SKM-1 treated with dmso at 0.1 percent for 144 hours (cell line): ENCODE measurements at regions not wholly inside any gene's neighbourhood (a gene's known extent, or its start where the extent isn't known, plus 50 kb on each side); places are given as distances from the start of the nearest gene placed in this dataset.
A peak's percentile ranks its signal among the peaks of the same experiment; 100 is the strongest.

Experiments
- DNase-seq: peaks from one replicate; lab custom pipeline; 2025; ENCODE audit not compliant: unreplicated experiment; lab: John Stamatoyannopoulos, UW

DNA sequence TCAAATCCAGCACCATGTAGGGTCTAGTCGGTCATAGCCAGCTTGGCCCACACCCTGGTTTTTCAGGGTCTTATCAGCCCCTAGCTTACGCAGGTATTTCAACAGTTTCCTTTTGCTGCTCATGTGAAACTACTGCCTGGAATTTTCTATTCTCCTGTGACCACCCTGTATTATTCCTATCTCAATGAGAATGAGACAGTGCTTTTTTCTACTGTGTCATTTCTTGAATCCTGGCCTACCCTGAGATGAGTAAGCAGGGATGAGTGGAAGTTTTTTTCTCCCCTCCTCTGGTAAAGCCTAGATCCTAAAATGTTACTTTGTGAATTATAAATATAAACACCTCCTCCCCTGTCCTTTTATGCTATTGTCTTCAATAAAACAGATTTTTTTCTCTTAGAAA, 62.7 kb upstream of the ARID2 start:
- DNase-seq = no peak

DNA sequence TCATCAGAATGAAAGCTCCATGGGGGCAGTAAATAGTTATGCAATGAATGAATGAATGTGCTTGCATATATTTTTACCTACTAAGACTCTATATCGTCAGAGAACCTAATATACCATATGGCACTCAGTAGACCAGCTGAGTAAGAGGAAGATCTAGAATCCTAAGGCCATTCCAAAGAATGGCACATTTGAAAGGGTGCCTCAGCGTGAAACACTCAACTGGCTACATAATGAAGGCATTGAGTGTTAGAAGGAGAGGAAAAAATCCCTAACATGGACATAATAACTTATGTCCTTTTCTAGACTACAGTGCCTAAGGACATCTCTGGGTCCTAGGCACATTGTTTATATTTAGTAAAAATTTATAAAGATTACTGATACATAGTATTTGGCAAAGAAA, 61.7 kb upstream of the ARID2 start:
- DNase-seq = no peak

DNA sequence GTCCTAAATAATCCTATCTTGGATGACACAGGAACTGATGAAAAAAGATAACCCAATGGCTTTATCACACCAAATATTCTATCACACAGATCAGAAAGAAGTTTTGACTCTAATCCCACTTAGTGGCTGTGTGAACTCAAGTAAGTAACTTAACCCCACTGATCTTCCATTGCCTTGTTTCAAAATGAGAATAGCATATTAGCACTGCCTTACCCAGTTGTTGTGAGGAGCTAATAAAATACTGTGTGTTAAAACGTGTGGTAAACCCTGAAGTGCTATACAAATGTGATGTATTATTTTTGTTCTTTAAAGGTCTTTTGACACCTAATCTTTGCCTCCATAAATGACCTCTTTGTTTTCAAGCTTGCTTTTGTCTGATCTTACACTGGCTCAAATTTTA, 60.9 kb upstream of the ARID2 start:
- DNase-seq = no peak

DNA sequence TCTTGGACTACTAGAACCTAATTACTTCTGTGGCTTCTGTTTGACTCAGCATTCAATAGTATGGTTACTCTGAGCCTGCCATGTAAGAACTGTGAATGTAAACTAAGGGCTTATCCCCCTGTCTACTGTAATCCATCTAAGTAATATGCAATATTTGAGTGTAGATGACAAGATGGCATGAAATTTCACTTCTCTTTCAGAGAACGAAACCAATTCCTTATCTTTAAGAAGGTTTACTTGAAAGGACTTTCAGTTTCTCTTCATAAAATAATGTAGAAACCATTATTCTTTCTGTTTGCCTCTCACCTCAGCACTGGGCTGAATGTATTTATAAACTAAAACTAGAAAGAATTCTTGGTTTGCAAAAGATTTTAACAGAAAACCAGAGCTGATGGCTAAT, 60.4 kb upstream of the ARID2 start:
- no peak for DNase-seq

DNA sequence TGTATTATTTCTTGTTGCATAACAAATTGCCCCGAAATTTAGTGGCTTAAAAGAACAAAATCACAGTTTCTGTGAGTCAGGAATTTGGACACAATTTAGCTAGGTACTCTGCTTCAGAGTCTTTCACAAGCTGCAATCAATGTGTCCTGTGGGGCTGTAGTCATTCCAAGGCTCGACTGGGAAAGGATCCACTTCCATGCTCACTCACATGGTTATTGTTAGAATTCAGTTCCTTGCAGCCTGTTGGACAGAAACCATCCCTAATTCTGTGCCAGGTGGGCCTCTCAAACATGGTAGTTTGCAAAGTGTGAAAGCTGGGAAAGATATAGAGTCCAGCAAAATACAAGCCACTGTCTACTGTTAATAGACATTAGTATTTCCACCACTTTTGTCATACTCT, 59.7 kb upstream of the ARID2 start:
- DNase-seq = no peak

DNA sequence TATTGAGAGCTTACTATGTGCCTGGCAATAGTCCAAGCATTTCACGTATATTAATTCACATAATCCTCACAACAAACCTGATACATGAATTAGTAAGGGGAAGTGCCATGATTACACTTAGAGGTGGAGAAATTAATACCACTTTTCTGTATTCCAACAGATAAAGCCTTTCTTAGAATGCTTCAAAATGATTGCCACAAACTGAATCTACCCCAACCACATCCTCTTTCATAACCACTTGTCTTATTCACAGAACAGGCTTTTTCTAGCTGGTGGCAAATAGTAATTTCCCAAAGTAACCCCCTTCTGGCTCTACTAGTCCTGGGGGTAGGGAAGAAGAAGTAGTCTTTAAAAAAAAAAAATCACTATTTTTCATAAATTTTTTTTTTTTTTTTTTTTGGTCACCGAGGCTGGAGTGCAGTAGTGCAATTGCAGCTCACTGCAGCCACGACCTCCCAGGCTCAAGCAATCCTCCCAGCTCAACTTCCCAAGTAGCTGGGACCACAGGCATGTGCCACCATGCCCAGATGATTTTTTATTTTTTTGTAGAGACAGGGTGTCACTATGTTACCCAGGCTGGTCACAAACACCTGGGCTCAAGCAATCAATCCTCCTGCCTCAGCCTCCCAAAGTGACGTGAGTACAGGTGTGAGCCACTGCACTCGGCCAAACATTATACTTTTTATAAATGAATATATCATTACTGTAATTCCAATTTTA, 59.0 kb upstream of the ARID2 start:
- peak; percentile 66 for DNase-seq

DNA sequence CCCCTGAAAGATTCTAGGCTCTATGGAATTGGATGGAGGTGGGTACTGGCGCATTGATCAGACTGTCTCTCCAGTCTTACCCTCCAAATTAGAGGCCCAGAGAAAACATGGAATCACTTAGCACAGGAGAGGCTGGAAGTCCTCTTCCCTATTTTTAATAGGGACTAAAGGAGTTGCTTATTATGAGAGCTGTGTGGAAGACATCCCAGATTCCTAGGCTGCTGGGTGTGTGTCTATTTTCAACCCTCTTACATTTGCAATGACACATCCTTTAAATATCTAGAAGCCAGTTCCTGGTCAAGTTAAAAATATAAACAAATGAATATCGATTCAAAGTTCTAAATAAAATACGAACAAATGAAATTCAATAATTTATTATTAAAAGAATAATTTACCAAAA, 58.3 kb upstream of the ARID2 start:
- DNase-seq = no peak

DNA sequence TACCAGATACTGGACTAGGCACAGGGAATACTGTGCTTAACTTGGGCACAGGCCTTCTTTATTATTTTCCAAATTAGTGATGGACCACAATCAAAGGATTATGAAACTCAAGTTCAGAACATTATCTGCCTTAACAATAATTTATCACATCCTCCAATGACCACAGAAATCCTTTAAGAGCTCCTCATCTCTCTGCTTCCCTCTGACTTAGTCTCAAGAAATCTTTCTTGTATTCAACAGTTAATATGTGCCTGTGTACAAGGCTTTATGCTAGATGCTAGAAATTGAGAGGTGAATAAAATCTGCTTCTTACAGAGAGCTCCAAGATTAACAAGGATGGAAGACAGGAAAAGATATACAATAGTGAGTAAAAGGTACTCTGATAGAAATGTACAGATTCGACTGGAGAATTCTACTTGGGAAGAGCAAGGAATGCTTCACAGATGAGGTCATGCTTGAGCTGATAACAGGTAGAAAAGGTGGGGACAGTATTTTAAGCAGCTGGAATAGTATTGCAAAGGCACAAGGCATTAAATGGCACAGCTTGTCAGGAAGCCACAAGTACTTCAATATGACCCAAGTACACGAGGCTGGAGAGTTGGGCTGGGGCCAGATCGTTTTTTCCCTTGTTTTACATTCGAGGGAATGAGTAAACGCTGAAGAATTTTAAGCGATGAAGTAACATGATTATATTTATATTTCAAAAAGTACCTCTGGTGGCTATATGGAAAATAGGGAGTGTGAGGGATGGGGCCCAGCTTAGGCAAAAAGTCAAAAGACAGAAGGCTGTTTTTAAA, 55.1 kb upstream of the ARID2 start:
- no peak for DNase-seq

DNA sequence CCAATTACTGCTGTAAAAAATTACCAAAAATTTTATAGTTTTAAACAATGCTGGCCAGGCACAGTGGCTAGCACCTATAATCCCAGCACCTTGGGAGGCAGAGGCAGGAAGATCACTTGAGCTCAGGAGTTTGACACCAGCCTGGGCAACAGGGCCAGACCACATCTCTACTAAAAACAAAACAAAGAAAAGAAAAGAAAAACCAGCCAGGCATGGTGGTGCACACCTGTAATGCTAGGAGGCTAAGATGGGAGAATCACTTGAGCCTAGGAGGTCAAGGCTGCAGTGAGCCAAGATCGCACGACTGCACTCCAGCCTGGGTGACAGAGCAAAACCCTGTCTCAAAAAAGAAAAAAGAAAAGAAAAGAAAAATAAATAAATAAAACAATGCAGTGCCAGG, 54.0 kb upstream of the ARID2 start:
- no peak for DNase-seq
